Neural progenitor cell (in vitro differentiated cells): ENCODE measurements at regions not wholly inside any gene's neighbourhood (a gene's known extent, or its start where the extent isn't known, plus 50 kb on each side); places are given as distances from the start of the nearest gene placed in this dataset.

Experiments
- EZH2phosphoT487 ChIP-seq: fragments of 200-600 bp; sonication (generic); IDR thresholded peaks from 2 replicates; pipeline ENCODE4 v1.6.1; 2017; ENCODE audit warnings: antibody characterized with exemption
- TF ChIP-seq, protein P1 (sequence below): fragments of 200-600 bp; sonication (generic); IDR thresholded peaks from 2 replicates; pipeline ENCODE4 v1.5.1; 2017; ENCODE audit warnings: antibody characterized with exemption, mild to moderate bottlenecking

GRCh38 chr13:80123945-80124344 is 217.0 kb downstream of the SPRY2 start:
- TF ChIP-seq EZH2phosphoT487, result no peak
- TF ChIP-seq, protein P1, sequence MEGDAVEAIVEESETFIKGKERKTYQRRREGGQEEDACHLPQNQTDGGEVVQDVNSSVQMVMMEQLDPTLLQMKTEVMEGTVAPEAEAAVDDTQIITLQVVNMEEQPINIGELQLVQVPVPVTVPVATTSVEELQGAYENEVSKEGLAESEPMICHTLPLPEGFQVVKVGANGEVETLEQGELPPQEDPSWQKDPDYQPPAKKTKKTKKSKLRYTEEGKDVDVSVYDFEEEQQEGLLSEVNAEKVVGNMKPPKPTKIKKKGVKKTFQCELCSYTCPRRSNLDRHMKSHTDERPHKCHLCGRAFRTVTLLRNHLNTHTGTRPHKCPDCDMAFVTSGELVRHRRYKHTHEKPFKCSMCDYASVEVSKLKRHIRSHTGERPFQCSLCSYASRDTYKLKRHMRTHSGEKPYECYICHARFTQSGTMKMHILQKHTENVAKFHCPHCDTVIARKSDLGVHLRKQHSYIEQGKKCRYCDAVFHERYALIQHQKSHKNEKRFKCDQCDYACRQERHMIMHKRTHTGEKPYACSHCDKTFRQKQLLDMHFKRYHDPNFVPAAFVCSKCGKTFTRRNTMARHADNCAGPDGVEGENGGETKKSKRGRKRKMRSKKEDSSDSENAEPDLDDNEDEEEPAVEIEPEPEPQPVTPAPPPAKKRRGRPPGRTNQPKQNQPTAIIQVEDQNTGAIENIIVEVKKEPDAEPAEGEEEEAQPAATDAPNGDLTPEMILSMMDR, result no peak
